ENCODE measurements at regions not wholly inside any gene's neighbourhood (a gene's known extent, or its start where the extent isn't known, plus 50 kb on each side); places are given as distances from the start of the nearest gene placed in this dataset.

DNA sequence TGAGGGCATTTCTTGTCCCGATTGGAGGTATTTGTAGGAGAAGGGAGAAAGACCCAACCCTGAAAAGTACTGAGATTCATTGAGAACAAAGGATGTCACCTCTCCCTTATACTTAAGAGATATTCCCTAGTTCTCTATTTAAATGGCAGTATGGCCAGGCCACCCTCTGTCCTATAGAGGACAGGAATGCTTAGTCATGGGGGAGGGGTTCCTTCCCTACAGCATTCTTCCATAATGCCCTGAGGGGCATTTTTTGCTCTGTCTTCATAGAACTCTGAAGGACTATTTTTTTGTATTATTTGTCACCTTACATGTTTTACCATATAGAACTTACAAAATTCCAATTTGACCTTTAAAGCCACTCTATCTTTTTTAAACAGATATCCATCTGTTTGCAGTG, 176.3 kb downstream of the TMEM161B start:
- Histone ChIP-seq H3K36me3 (replicated peaks in 1 of 2; ENCODE audit: control insufficient read depth in 2 of 2, insufficient read depth in 2 of 2, low read length in 2 of 2) (no peaks in the 10 kb centered on the region), H3K4me1 (ENCODE audit: control insufficient read depth in 2 of 2, insufficient read depth in 1 of 2, low read depth in 1 of 2, low read length in 2 of 2) (peaks cover 10 to 44% of the 10 kb centered on the region in 2 donors), H2BK120ac (ENCODE audit: low read depth, low read length) (no peak overlapping the region), H3K9me3 (replicated peaks in 1 of 2; ENCODE audit: control insufficient read depth in 2 of 2, insufficient read depth in 1 of 2, low read depth in 1 of 2, low read length in 2 of 2) (no peaks in the 10 kb centered on the region), H4K8ac (ENCODE audit: low read depth, low read length) (no peak overlapping the region), H2AFZ (ENCODE audit: low read length) (no peak overlapping the region), H3K9ac (ENCODE audit: low read depth, low read length, poor library complexity) (no peak overlapping the region), H3K18ac (ENCODE audit: low read length) (no peak overlapping the region), H3K23ac (ENCODE audit: low read depth, low read length, poor library complexity) (no peak overlapping the region), H3K4me3 (ENCODE audit: low read length in 2 of 2) (no peak overlapping the region), H3K14ac (ENCODE audit: low read length) (no peak overlapping the region), H2BK15ac (ENCODE audit: low read length) (no peak overlapping the region), H3K27me3 (ENCODE audit: control insufficient read depth in 3 of 3, insufficient read depth in 3 of 3, low read depth in 1 of 3, low read length in 3 of 3) (peaks cover 0 to 19% (median 0%) of the 10 kb centered on the region in 3 experiments), H2BK5ac (ENCODE audit: low read length) (no peak overlapping the region), H3K79me1 (ENCODE audit: low read depth, low read length) (no peaks in the 10 kb centered on the region), H4K91ac (ENCODE audit: low read depth, low read length, poor library complexity) (no peak overlapping the region), H3K4ac (ENCODE audit: low read length) (no peak overlapping the region), H3K4me2 (ENCODE audit: insufficient read depth, low read length, poor library complexity, severe bottlenecking) (no peak overlapping the region), H3K27ac (replicated peaks; ENCODE audit: low read length) (no peak overlapping the region), H2AK5ac (ENCODE audit: low read depth, low read length) (no peak overlapping the region), H2BK12ac (ENCODE audit: low read length) (no peak overlapping the region)
- WGBS, 2 donors (ENCODE audit: extremely low coverage in 2 of 2, insufficient read length in 2 of 2, insufficient replicate concordance in 1 of 2): no CpG with 5 or more reads among the region's 1 CpG
- DNase-seq (ENCODE audit: low spot score): no peak

DNA sequence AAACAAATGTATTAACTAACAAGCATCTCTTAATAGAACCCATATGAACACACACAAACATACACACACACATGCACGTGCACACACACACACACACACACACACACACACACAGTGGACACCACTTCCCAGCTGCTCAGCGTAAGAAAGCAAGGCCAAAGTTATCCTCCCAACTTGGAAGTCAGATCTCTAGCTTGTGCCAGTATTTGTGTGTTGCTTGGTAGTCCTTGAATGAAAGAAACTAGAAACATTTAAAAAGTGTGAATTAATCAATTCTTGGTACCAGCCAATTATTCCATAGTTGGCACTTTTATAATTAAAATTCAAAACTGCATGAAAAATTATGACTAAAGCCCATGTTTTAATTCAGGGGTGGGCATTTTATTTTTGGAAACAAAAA, 178.1 kb downstream of the TMEM161B start:
- no peaks in the 10 kb centered on the region for H3K36me3 ChIP-seq (replicated peaks in 1 of 2; ENCODE audit: control insufficient read depth in 2 of 2, insufficient read depth in 2 of 2, low read length in 2 of 2)
- H2AK5ac ChIP-seq (ENCODE audit: low read depth, low read length): no peak overlapping the region
- no peak overlapping the region for H3K23ac ChIP-seq (ENCODE audit: low read depth, low read length, poor library complexity)
- H2BK5ac ChIP-seq (ENCODE audit: low read length): no peak overlapping the region
- H3K4me1 ChIP-seq (ENCODE audit: control insufficient read depth in 2 of 2, insufficient read depth in 1 of 2, low read depth in 1 of 2, low read length in 2 of 2): peaks cover 10 to 41% of the 10 kb centered on the region in 2 donors
- WGBS, 2 donors (ENCODE audit: extremely low coverage in 2 of 2, insufficient read length in 2 of 2, insufficient replicate concordance in 1 of 2): no CpG with 5 or more reads among the region's 2 CpGs
- no peak overlapping the region for H3K9ac ChIP-seq (ENCODE audit: low read depth, low read length, poor library complexity)
- H2AFZ ChIP-seq (ENCODE audit: low read length): no peak overlapping the region
- no peak for DNase-seq (ENCODE audit: low spot score)
- H2BK12ac ChIP-seq (ENCODE audit: low read length): no peak overlapping the region
- no peak overlapping the region for H3K27ac ChIP-seq (replicated peaks; ENCODE audit: low read length)
- no peak overlapping the region for H4K91ac ChIP-seq (ENCODE audit: low read depth, low read length, poor library complexity)
- no peak overlapping the region for H3K4me3 ChIP-seq (ENCODE audit: low read length in 2 of 2)
- H3K14ac ChIP-seq (ENCODE audit: low read length): no peak overlapping the region
- no peaks in the 10 kb centered on the region for H3K9me3 ChIP-seq (replicated peaks in 1 of 2; ENCODE audit: control insufficient read depth in 2 of 2, insufficient read depth in 1 of 2, low read depth in 1 of 2, low read length in 2 of 2)
- H2BK120ac ChIP-seq (ENCODE audit: low read depth, low read length): no peak overlapping the region
- peaks cover 0 to 14% (median 0%) of the 10 kb centered on the region in 3 experiments for H3K27me3 ChIP-seq (ENCODE audit: control insufficient read depth in 3 of 3, insufficient read depth in 3 of 3, low read depth in 1 of 3, low read length in 3 of 3)
- H3K79me1 ChIP-seq (ENCODE audit: low read depth, low read length): no peaks in the 10 kb centered on the region
- H3K4me2 ChIP-seq (ENCODE audit: insufficient read depth, low read length, poor library complexity, severe bottlenecking): no peak overlapping the region
- no peak overlapping the region for H2BK15ac ChIP-seq (ENCODE audit: low read length)
- no peak overlapping the region for H3K18ac ChIP-seq (ENCODE audit: low read length)
- no peak overlapping the region for H4K8ac ChIP-seq (ENCODE audit: low read depth, low read length)
- H3K4ac ChIP-seq (ENCODE audit: low read length): no peak overlapping the region

- no peak overlapping the region for H3K27ac ChIP-seq (replicated peaks; ENCODE audit: low read length)
- H3K4me3 ChIP-seq (ENCODE audit: low read length in 2 of 2): no peak overlapping the region
- H4K8ac ChIP-seq (ENCODE audit: low read depth, low read length): no peak overlapping the region
- peaks cover 0 to 17% (median 0%) of the 10 kb centered on the region in 3 experiments for H3K27me3 ChIP-seq (ENCODE audit: control insufficient read depth in 3 of 3, insufficient read depth in 3 of 3, low read depth in 1 of 3, low read length in 3 of 3)
- no peak overlapping the region for H3K23ac ChIP-seq (ENCODE audit: low read depth, low read length, poor library complexity)
- H3K36me3 ChIP-seq (replicated peaks in 1 of 2; ENCODE audit: control insufficient read depth in 2 of 2, insufficient read depth in 2 of 2, low read length in 2 of 2): no peaks in the 10 kb centered on the region
- DNase-seq (ENCODE audit: low spot score): no peak
- no peak overlapping the region for H4K91ac ChIP-seq (ENCODE audit: low read depth, low read length, poor library complexity)
- H3K4me1 ChIP-seq (ENCODE audit: control insufficient read depth in 2 of 2, insufficient read depth in 1 of 2, low read depth in 1 of 2, low read length in 2 of 2): peaks cover 10 to 35% of the 10 kb centered on the region in 2 donors
- no peaks in the 10 kb centered on the region for H3K79me1 ChIP-seq (ENCODE audit: low read depth, low read length)
- H3K9ac ChIP-seq (ENCODE audit: low read depth, low read length, poor library complexity): no peak overlapping the region
- no peak overlapping the region for H3K14ac ChIP-seq (ENCODE audit: low read length)
- no peak overlapping the region for H2AFZ ChIP-seq (ENCODE audit: low read length)
- WGBS, 2 donors (ENCODE audit: extremely low coverage in 2 of 2, insufficient read length in 2 of 2, insufficient replicate concordance in 1 of 2): no CpG with 5 or more reads among the region's 7 CpGs
- H3K9me3 ChIP-seq (replicated peaks in 1 of 2; ENCODE audit: control insufficient read depth in 2 of 2, insufficient read depth in 1 of 2, low read depth in 1 of 2, low read length in 2 of 2): no peaks in the 10 kb centered on the region
- H2BK120ac ChIP-seq (ENCODE audit: low read depth, low read length): no peak overlapping the region
- H2BK15ac ChIP-seq (ENCODE audit: low read length): no peak overlapping the region
- no peak overlapping the region for H3K4ac ChIP-seq (ENCODE audit: low read length)
- H2AK5ac ChIP-seq (ENCODE audit: low read depth, low read length): no peak overlapping the region
- no peak overlapping the region for H2BK5ac ChIP-seq (ENCODE audit: low read length)
- H2BK12ac ChIP-seq (ENCODE audit: low read length): no peak overlapping the region
- H3K4me2 ChIP-seq (ENCODE audit: insufficient read depth, low read length, poor library complexity, severe bottlenecking): no peak overlapping the region
- H3K18ac ChIP-seq (ENCODE audit: low read length): no peak overlapping the region
Observed at GRCh38 chr5:88089719-88090390, 178.8 kb downstream of the TMEM161B start.

GRCh38 chr5:88085462-88085861, 183.2 kb downstream of the TMEM161B start:
- no peak for DNase-seq (ENCODE audit: low spot score)
- H2AK5ac ChIP-seq (ENCODE audit: low read depth, low read length): no peak overlapping the region
- no peak overlapping the region for H3K9ac ChIP-seq (ENCODE audit: low read depth, low read length, poor library complexity)
- H3K23ac ChIP-seq (ENCODE audit: low read depth, low read length, poor library complexity): no peak overlapping the region
- H2BK5ac ChIP-seq (ENCODE audit: low read length): no peak overlapping the region
- no peak overlapping the region for H2AFZ ChIP-seq (ENCODE audit: low read length)
- H4K91ac ChIP-seq (ENCODE audit: low read depth, low read length, poor library complexity): no peak overlapping the region
- no peak overlapping the region for H2BK12ac ChIP-seq (ENCODE audit: low read length)
- no peak overlapping the region for H3K4ac ChIP-seq (ENCODE audit: low read length)
- no peak overlapping the region for H3K4me3 ChIP-seq (ENCODE audit: low read length in 2 of 2)
- H3K79me1 ChIP-seq (ENCODE audit: low read depth, low read length): no peaks in the 10 kb centered on the region
- H3K9me3 ChIP-seq (replicated peaks in 1 of 2; ENCODE audit: control insufficient read depth in 2 of 2, insufficient read depth in 1 of 2, low read depth in 1 of 2, low read length in 2 of 2): no peaks in the 10 kb centered on the region
- no peak overlapping the region for H2BK15ac ChIP-seq (ENCODE audit: low read length)
- H2BK120ac ChIP-seq (ENCODE audit: low read depth, low read length): no peak overlapping the region
- H4K8ac ChIP-seq (ENCODE audit: low read depth, low read length): no peak overlapping the region
- H3K14ac ChIP-seq (ENCODE audit: low read length): no peak overlapping the region
- no peak overlapping the region for H3K27ac ChIP-seq (replicated peaks; ENCODE audit: low read length)
- H3K4me2 ChIP-seq (ENCODE audit: insufficient read depth, low read length, poor library complexity, severe bottlenecking): no peak overlapping the region
- peaks cover 0 to 20% (median 0%) of the 10 kb centered on the region in 3 experiments for H3K27me3 ChIP-seq (ENCODE audit: control insufficient read depth in 3 of 3, insufficient read depth in 3 of 3, low read depth in 1 of 3, low read length in 3 of 3)
- H3K36me3 ChIP-seq (replicated peaks in 1 of 2; ENCODE audit: control insufficient read depth in 2 of 2, insufficient read depth in 2 of 2, low read length in 2 of 2): no peaks in the 10 kb centered on the region
- no CpG with 5 or more reads among the region's 5 CpGs for WGBS, 2 donors (ENCODE audit: extremely low coverage in 2 of 2, insufficient read length in 2 of 2, insufficient replicate concordance in 1 of 2)
- H3K4me1 ChIP-seq (ENCODE audit: control insufficient read depth in 2 of 2, insufficient read depth in 1 of 2, low read depth in 1 of 2, low read length in 2 of 2): peaks cover 4 to 11% of the 10 kb centered on the region in 2 donors
- no peak overlapping the region for H3K18ac ChIP-seq (ENCODE audit: low read length)

Measured in neuronal stem cell (in vitro differentiated cells).